ENCODE measurements at regions not wholly inside any gene's neighbourhood (a gene's known extent, or its start where the extent isn't known, plus 50 kb on each side); places are given as distances from the start of the nearest gene placed in this dataset.

- no peak for DNase-seq
- Histone ChIP-seq H3K27ac (no peak overlapping the region), H3K36me3 (no peaks in the 10 kb centered on the region), H3K4me1 (no peaks in the 10 kb centered on the region), H3K9me3 (peaks cover 0 to 2% (median 0%) of the 10 kb centered on the region in 4 donors), H3K27me3 (no peaks in the 10 kb centered on the region), H3K4me3 (no peak overlapping the region)
- intact Hi-C loops (cut with DNase I): no loop called here
- TF ChIP-seq POLR2A (IDR thresholded peaks at IDR 0.05) (no peak), CTCF (IDR thresholded peaks at IDR 0.05) (no peak)
- no peak for ATAC-seq
- 74% methylated on average over 2 of the region's 3 CpGs for WGBS (ENCODE audit: insufficient coverage, low coverage, low lambda C conversion rate, missing lambda C conversion rate)
These were observed 257.2 kb downstream of the YTHDC2 start for GRCh38 chr5:113770648-113771047.

GRCh38 chr5:113771483-113771882 lies 258.0 kb downstream of the YTHDC2 start:
- Histone ChIP-seq H3K27me3 (no peaks in the 10 kb centered on the region), H3K36me3 (no peaks in the 10 kb centered on the region), H3K27ac (no peak overlapping the region), H3K9me3 (peaks cover 0 to 2% (median 0%) of the 10 kb centered on the region in 4 donors), H3K4me1 (no peaks in the 10 kb centered on the region), H3K4me3 (no peak overlapping the region)
- TF ChIP-seq POLR2A (IDR thresholded peaks at IDR 0.05): no peak
- no peak for TF ChIP-seq CTCF (IDR thresholded peaks at IDR 0.05)
- intact Hi-C loops (cut with DNase I): no loop called here
- WGBS (ENCODE audit: insufficient coverage, low coverage, low lambda C conversion rate, missing lambda C conversion rate): 42% methylated on average over 2 of the region's 2 CpGs
- ATAC-seq: no peak
- no peak for DNase-seq

- no peaks in the 10 kb centered on the region for H3K9me3 ChIP-seq
- intact Hi-C loops (cut with DNase I): no loop called here
- 87% methylated on average over 5 of the region's 5 CpGs for WGBS (ENCODE audit: insufficient coverage, low coverage, low lambda C conversion rate, missing lambda C conversion rate)
These were observed 262.7 kb downstream of the YTHDC2 start for GRCh38 chr5:113776168-113776567.

GRCh38 chr5:113776832-113777525 lies 263.5 kb downstream of the YTHDC2 start:
- H3K4me3 ChIP-seq: peak overlapping the region in 2 of 3 donors; percentile 1 to 17
- WGBS (ENCODE audit: insufficient coverage, low coverage, low lambda C conversion rate, missing lambda C conversion rate): 22% methylated on average over 5 of the region's 5 CpGs
- TF ChIP-seq POLR2A (IDR thresholded peaks at IDR 0.05) (no peak), CTCF (IDR thresholded peaks at IDR 0.05) (no peak)

More at GRCh38 chr5:113776168-113776567, 262.7 kb downstream of the YTHDC2 start:
- no peak for TF ChIP-seq POLR2A (IDR thresholded peaks at IDR 0.05)
- no peak for TF ChIP-seq CTCF (IDR thresholded peaks at IDR 0.05)
- DNase-seq (no peak), ATAC-seq (no peak)
- no peaks in the 10 kb centered on the region for H3K4me1 ChIP-seq
- H3K27me3 ChIP-seq: no peaks in the 10 kb centered on the region
- no peaks in the 10 kb centered on the region for H3K36me3 ChIP-seq
- no peak overlapping the region for H3K27ac ChIP-seq
- no peak overlapping the region for H3K4me3 ChIP-seq

More at GRCh38 chr5:113776832-113777525, 263.5 kb downstream of the YTHDC2 start:
- Histone ChIP-seq H3K9me3 (no peaks in the 10 kb centered on the region), H3K4me1 (no peaks in the 10 kb centered on the region), H3K36me3 (no peaks in the 10 kb centered on the region), H3K27me3 (no peaks in the 10 kb centered on the region), H3K27ac (no peak overlapping the region)
- intact Hi-C loops (cut with DNase I): no loop called here
- peak; percentile 67 to 83 (median 70) for ATAC-seq
- DNase-seq: peak in 2 of 3 donors; percentile 26 to 80

All from right lobe of liver (tissue), 6 donors.